ENCODE measurements at regions not wholly inside any gene's neighbourhood (a gene's known extent, or its start where the extent isn't known, plus 50 kb on each side); places are given as distances from the start of the nearest gene placed in this dataset.

DNA sequence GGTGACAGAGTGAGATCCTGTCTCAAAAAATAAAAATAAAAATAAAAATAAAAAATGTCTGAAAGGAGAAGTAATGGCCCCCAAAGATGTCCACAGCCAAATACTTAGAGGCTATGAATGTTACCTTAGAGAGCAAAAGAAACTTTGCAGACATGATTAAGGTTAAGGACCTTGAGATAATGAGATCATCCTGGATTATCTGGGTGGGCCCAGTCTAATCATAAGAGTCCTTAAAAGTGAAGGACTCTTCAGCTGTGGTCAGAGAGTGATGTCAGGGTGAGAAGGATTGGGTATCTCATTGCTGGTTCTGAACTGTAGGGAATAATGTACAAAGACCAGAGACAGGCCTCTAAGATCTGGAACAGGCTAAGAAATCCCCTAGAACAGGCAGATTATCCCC is 84.9 kb upstream of the POU1F1 start:
- Mint-ChIP-seq H3K27ac (no peak overlapping the region), H3K27me3 (ENCODE audit: low read depth) (no peaks in the 10 kb centered on the region), H3K9me3 (no peaks in the 10 kb centered on the region)

DNA sequence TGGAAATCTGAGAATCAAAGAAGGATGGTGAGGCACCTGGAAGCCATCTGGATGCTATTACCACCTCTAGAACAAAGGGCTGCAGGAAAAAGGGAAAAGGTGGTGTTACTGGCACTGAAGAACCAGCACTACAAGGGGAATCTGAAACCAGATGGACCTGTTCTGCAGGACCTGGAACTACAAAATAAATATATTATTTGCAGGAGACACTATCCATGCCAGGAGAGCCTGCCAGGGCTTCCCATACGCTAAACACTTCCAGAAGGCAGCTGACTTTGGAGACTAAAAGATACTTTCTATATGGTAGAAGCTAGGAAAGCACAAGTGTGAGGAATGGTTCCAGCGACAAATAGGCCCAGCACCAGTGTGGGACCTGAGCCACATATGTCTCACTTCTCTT is 83.4 kb upstream of the POU1F1 start:
- H3K27me3 Mint-ChIP-seq (ENCODE audit: low read depth): no peaks in the 10 kb centered on the region
- no peak overlapping the region for H3K4me3 Mint-ChIP-seq
- no peaks in the 10 kb centered on the region for H3K36me3 Mint-ChIP-seq (ENCODE audit: low read depth)
- H3K4me1 Mint-ChIP-seq (ENCODE audit: low read depth): no peaks in the 10 kb centered on the region
- no peak overlapping the region for H3K27ac Mint-ChIP-seq
- no peaks in the 10 kb centered on the region for H3K9me3 Mint-ChIP-seq

More for the DNA sequence above, 84.9 kb upstream of the POU1F1 start:
- H3K4me1 Mint-ChIP-seq (ENCODE audit: low read depth): no peaks in the 10 kb centered on the region
- H3K36me3 Mint-ChIP-seq (ENCODE audit: low read depth): no peaks in the 10 kb centered on the region
- no peak overlapping the region for H3K4me3 Mint-ChIP-seq

DNA sequence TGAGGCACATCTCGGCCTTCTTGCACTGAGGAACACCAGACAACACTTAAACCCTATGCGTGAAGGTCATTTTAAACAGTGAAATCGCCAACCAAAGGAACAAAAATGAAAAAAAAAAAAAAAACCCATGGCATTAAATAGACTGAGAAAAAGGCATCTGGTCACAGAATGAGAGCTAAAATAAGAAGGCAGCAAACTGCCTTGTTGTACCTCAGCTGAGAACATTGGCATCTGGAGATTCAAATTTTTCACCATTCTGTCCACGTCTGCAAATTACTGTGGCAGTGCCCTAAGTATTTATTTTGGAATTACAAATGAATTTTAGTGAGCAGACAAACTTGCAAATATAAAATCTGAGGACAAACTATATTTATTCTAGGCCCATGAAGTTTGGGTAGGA is 82.6 kb upstream of the POU1F1 start:
- no peaks in the 10 kb centered on the region for H3K27me3 Mint-ChIP-seq (ENCODE audit: low read depth)
- H3K36me3 Mint-ChIP-seq (ENCODE audit: low read depth): no peaks in the 10 kb centered on the region
- no peak overlapping the region for H3K4me3 Mint-ChIP-seq
- H3K27ac Mint-ChIP-seq: no peak overlapping the region
- H3K4me1 Mint-ChIP-seq (ENCODE audit: low read depth): no peaks in the 10 kb centered on the region
- no peaks in the 10 kb centered on the region for H3K9me3 Mint-ChIP-seq

DNA sequence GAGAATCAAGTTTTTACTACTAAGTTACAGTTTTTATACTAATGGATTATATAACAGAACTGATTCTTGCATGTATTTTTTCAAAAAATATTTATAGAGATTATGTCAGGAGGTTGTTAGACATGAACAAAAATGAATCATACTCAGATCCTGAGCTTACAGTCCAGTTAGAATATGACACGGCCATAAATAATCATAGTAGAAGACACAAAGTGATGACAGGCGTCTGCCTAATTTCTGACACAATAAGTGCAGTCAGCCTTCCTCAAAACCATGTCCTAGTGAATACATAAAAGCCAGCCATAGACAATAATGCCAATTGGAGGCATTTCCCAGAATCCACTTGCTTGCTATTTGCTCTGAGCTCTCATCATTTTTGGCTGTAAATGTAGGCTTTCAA is 81.7 kb upstream of the POU1F1 start:
- Mint-ChIP-seq H3K36me3 (ENCODE audit: low read depth) (no peaks in the 10 kb centered on the region), H3K4me1 (ENCODE audit: low read depth) (no peaks in the 10 kb centered on the region), H3K27me3 (ENCODE audit: low read depth) (no peaks in the 10 kb centered on the region), H3K4me3 (no peak overlapping the region), H3K9me3 (no peaks in the 10 kb centered on the region), H3K27ac (no peak overlapping the region)

DNA sequence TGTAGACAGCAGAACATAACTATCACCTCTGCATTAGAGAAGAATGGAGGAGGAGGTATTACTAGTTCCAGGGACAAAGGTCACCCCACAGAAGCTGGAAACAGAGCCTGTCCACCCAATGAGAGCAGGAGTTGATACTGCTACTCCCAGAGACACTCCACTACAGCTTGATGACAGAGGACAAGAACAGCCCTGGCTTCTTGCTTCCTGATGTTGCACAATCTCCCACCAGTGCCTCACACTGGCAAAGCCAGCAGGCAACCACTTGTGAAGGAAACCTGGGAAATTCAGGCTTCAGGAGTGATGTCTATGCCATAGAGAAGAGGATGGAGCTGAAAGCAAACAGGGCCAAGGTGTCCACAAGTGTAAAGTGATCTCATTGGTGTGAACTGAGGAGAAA is 78.0 kb upstream of the POU1F1 start:
- no peak overlapping the region for H3K4me3 Mint-ChIP-seq
- no peaks in the 10 kb centered on the region for H3K27me3 Mint-ChIP-seq (ENCODE audit: low read depth)
- H3K9me3 Mint-ChIP-seq: no peaks in the 10 kb centered on the region
- H3K4me1 Mint-ChIP-seq (ENCODE audit: low read depth): no peaks in the 10 kb centered on the region
- no peaks in the 10 kb centered on the region for H3K36me3 Mint-ChIP-seq (ENCODE audit: low read depth)
- H3K27ac Mint-ChIP-seq: no peak overlapping the region

DNA sequence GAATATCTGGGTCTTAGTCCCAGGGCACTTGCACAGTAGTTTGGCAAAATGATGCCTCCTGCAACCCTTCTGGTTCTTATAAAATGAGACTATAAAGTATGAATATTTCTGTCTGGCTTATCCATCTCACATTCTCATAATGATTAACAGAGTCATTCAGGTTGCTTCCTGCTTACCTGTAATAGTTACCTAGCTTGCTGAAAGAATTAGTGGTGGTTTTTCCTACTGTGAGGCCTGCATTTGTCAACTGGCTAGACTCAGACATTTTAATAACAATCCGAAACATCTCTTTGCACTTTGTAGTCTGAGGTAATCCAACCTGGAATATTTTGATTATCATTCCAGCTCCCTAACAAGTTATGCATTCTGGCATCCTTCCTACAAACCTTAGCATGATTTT is 75.6 kb upstream of the POU1F1 start:
- Mint-ChIP-seq H3K27ac (no peak overlapping the region), H3K4me1 (ENCODE audit: low read depth) (no peaks in the 10 kb centered on the region), H3K9me3 (no peaks in the 10 kb centered on the region), H3K27me3 (ENCODE audit: low read depth) (no peaks in the 10 kb centered on the region), H3K4me3 (no peak overlapping the region), H3K36me3 (ENCODE audit: low read depth) (no peaks in the 10 kb centered on the region)

DNA sequence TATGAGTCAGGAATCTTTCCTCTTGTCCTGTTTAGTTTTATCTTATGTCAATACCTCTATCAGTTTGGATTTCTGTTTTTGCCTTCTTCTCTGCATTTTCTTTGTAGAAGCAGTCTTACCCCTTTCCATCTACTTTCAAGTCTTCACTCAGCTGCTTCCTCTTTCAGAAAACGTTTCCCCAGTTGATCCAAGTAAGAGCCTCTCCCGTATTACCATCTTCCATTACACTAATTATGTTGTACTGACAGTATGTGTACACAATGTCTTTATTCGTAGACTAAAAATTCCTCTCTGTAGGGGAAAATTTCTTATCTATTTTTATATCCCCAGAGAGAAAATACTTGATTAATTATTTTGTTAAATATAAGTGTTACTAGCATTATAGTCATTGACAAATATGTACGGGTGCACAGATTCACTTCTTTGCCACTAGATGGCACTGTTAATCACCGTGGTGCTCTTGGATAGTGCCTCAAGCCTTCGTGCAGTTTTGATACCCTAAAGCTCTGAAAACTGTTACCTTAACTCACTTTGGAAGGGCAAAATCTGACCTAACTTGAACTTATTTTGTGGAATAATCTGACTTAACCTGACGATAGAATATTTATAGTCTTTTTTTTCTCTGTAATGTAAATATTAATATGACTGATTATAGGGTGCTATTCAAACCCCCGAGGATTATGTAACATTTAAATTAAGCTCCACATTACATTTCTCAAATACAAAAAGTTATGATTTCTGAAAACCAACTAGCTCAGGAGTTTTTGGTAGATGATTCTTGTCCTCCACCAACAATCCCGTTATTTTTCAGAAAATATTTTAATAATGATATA is 74.2 kb upstream of the POU1F1 start:
- Mint-ChIP-seq H3K9me3 (no peaks in the 10 kb centered on the region), H3K36me3 (ENCODE audit: low read depth) (no peaks in the 10 kb centered on the region), H3K4me1 (ENCODE audit: low read depth) (no peaks in the 10 kb centered on the region), H3K27me3 (ENCODE audit: low read depth) (no peaks in the 10 kb centered on the region), H3K27ac (no peak overlapping the region), H3K4me3 (no peak overlapping the region)

DNA sequence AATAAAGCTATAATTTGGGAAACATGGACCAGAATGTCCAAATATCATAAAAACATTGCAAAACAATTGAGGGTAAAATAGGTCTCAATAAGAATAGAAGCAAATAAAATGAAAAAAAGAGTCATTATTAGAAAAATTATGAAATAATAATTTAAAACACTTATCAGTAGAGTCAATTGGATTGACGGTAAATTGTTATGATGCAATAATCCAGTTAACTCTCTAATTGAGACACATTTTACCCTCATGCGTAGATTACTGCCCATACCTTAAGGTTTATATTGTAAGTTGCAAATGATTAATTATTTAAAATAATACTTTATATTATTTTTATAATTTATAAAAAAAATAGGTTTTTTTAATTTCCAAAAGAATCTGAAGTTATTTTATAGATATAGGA is 73.4 kb upstream of the POU1F1 start:
- H3K36me3 Mint-ChIP-seq (ENCODE audit: low read depth): no peaks in the 10 kb centered on the region
- H3K27me3 Mint-ChIP-seq (ENCODE audit: low read depth): no peaks in the 10 kb centered on the region
- H3K9me3 Mint-ChIP-seq: no peaks in the 10 kb centered on the region
- H3K27ac Mint-ChIP-seq: no peak overlapping the region
- no peaks in the 10 kb centered on the region for H3K4me1 Mint-ChIP-seq (ENCODE audit: low read depth)
- no peak overlapping the region for H3K4me3 Mint-ChIP-seq

DNA sequence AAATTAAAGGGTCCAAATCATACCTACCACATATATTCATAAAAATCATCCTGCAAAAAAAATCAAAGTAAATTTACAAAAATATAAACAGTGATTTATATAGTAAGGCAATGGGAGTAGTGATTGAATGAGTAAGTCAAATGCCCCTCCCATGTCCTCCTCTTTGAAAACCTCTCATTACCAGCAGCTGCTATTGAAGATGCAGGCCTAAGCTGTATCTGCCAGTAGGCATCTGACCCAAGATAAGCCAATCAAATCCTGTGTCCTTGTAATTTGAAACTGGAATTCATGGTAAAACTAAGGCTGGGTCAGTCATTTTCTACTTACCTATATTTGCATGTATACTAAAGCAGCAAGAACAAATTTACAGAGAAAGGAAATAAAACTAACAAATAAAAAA is 60.4 kb upstream of the POU1F1 start:
- no peak overlapping the region for H3K27ac Mint-ChIP-seq
- H3K36me3 Mint-ChIP-seq (ENCODE audit: low read depth): no peaks in the 10 kb centered on the region
- peaks cover 13% of the 10 kb centered on the region for H3K4me1 Mint-ChIP-seq (ENCODE audit: low read depth)
- no peaks in the 10 kb centered on the region for H3K9me3 Mint-ChIP-seq
- no peak overlapping the region for H3K4me3 Mint-ChIP-seq
- H3K27me3 Mint-ChIP-seq (ENCODE audit: low read depth): no peaks in the 10 kb centered on the region

DNA sequence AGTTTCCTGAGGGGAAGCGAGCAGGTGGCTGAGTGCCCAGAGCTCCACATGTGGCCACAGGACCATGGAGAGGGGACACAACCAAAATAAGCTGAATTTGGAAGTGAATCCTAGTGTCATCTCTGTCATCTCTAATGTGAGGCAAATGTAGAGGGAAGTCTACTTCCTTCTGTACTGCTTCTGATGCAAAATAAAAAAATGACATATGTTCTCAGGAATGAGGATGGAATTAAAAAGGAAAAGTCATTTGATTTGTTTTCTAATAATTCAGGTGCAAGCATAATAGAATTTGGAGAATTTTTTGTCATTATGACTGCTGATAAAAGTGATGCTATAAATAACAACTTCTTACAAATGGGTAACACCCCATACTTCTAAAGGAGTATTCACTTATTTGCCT is 59.5 kb upstream of the POU1F1 start:
- H3K4me1 Mint-ChIP-seq (ENCODE audit: low read depth): peaks cover 13% of the 10 kb centered on the region
- no peaks in the 10 kb centered on the region for H3K27me3 Mint-ChIP-seq (ENCODE audit: low read depth)
- H3K9me3 Mint-ChIP-seq: no peaks in the 10 kb centered on the region
- H3K36me3 Mint-ChIP-seq (ENCODE audit: low read depth): no peaks in the 10 kb centered on the region
- H3K4me3 Mint-ChIP-seq: no peak overlapping the region
- no peak overlapping the region for H3K27ac Mint-ChIP-seq

DNA sequence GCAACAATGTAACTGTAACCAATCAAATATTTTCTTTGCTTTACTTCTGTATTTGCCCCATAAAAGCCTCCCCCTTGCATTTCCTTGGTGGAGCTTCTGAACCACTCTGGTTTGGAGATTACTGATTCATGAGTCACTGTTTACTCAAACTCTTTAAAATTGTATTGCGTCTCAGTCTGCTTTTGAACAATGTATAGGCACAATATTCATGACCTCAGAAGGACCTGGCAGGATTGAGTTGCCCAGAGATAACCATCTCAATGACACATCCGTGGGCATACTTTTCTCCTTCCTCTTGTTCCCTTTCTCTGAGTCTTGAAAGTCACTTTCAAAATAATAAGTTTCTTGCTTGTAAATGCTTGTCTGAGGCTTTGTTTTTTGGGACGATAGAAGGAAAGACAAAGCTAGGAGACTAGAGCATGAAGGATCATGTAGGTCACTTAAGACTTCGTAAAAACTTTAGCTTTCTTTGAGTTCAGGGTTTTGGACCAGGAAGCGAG is 57.1 kb upstream of the POU1F1 start:
- peaks cover 13% of the 10 kb centered on the region for H3K27me3 Mint-ChIP-seq (ENCODE audit: low read depth)
- H3K27ac Mint-ChIP-seq: no peak overlapping the region
- no peak overlapping the region for H3K4me3 Mint-ChIP-seq
- H3K4me1 Mint-ChIP-seq (ENCODE audit: low read depth): peaks cover 13% of the 10 kb centered on the region
- H3K9me3 Mint-ChIP-seq: no peaks in the 10 kb centered on the region
- H3K36me3 Mint-ChIP-seq (ENCODE audit: low read depth): no peaks in the 10 kb centered on the region

DNA sequence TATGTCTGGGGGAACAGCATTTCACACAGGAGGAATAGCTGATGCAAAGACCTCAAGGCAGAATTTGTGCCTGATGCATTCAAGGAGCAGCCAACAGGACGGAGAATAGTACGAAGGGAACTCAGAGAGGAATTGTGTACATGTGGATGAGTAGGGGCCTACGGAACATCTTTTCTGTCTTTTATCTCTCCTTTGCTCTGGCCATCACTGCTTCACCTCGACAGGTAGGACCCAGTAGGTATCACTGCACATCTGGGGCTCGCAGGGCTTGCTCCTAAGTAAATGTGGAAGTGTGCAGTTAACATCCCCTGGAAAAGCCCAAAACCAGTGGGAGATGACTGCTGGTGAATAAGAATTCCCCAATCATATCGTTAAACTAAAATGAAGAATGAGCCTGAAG is 56.4 kb upstream of the POU1F1 start:
- Mint-ChIP-seq H3K4me1 (ENCODE audit: low read depth) (peaks cover 13% of the 10 kb centered on the region), H3K27ac (no peak overlapping the region), H3K27me3 (ENCODE audit: low read depth) (peaks cover 13% of the 10 kb centered on the region), H3K36me3 (ENCODE audit: low read depth) (no peaks in the 10 kb centered on the region), H3K4me3 (no peak overlapping the region), H3K9me3 (no peaks in the 10 kb centered on the region)

DNA sequence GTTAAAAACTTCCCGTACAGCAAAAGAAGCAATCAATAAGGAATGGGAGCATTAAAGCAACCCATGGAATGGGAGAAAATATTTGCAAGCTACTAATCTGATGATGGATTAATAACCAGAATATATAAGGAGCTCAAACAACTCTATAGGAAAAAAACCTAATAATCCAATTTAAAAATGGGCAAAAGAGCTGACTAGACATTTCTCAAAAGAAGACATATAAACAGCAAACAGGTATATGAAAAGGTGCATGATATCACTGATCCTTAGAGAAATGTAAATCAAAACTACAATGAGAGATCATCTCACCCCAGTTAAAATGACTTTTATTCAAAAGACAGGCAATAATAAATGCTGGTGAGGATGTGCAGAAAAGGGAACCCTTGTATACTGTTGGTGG is 52.7 kb upstream of the POU1F1 start:
- H3K9me3 Mint-ChIP-seq: no peaks in the 10 kb centered on the region
- no peak overlapping the region for H3K27ac Mint-ChIP-seq
- H3K4me3 Mint-ChIP-seq: no peak overlapping the region
- no peaks in the 10 kb centered on the region for H3K36me3 Mint-ChIP-seq (ENCODE audit: low read depth)
- peaks cover 18% of the 10 kb centered on the region for H3K27me3 Mint-ChIP-seq (ENCODE audit: low read depth)
- peaks cover 13% of the 10 kb centered on the region for H3K4me1 Mint-ChIP-seq (ENCODE audit: low read depth)

Data from T-helper 1 cell treated with Interleukin-12 subunit alpha and Interleukin-12 subunit beta and Interleukin-4 antibody, amounts not matched to agents 30 μg/mL and 1 μg/mL, for 36 hours (primary cell).